Mesenchymal stem cell (in vitro differentiated cells and primary cell): ENCODE measurements at regions not wholly inside any gene's neighbourhood (a gene's known extent, or its start where the extent isn't known, plus 50 kb on each side); places are given as distances from the start of the nearest gene placed in this dataset.

ENCODE experiments used
- DNase-seq: peaks from one replicate; pipeline ENCODE4 v3.0.0-alpha.2; 2013
- H2AFZ ChIP-seq: one replicate; pipeline ENCODE4 v1.6.1; 2013; ENCODE audit warnings: low read depth, mild to moderate bottlenecking, control low read depth, inconsistent platforms, low read length, moderate library complexity
- H2AK5ac ChIP-seq: 2 replicates; pipeline ENCODE4 v1.6.1; 2013; ENCODE audit warnings: low read length, moderate library complexity, mild to moderate bottlenecking, inconsistent platforms; ENCODE audit not compliant: severe bottlenecking
- H2BK120ac ChIP-seq: one replicate; pipeline ENCODE4 v1.6.1; 2013; ENCODE audit warnings: low read depth, mild to moderate bottlenecking, inconsistent platforms, low read length, moderate library complexity
- H2BK12ac ChIP-seq, 2 experiments: one replicate each; pipeline ENCODE4 v1.6.1; 2013; ENCODE audit warnings: inconsistent platforms in 2 of 2, low read length in 2 of 2, mild to moderate bottlenecking in 2 of 2, moderate library complexity in 2 of 2, control low read depth in 1 of 2
- H2BK15ac ChIP-seq: one replicate; pipeline ENCODE4 v1.6.1; 2013; ENCODE audit warnings: mild to moderate bottlenecking, low read depth, inconsistent platforms; ENCODE audit not compliant: poor library complexity, severe bottlenecking
- H2BK5ac ChIP-seq: 2 replicates; pipeline ENCODE4 v1.6.1; 2013; ENCODE audit warnings: low read depth, mild to moderate bottlenecking, low read length, control low read depth, inconsistent platforms; ENCODE audit not compliant: poor library complexity, severe bottlenecking
- H3K14ac ChIP-seq, 2 experiments: one replicate each; pipeline ENCODE4 v1.6.1; 2013; ENCODE audit warnings: inconsistent platforms in 2 of 2, low read length in 2 of 2, control low read depth in 1 of 2, mild to moderate bottlenecking in 1 of 2, moderate library complexity in 1 of 2
- H3K18ac ChIP-seq, 2 experiments: one replicate each; pipeline ENCODE4 v1.6.1; 2013; ENCODE audit warnings: inconsistent platforms in 2 of 2, low read length in 2 of 2, control low read depth in 1 of 2, low read depth in 1 of 2, mild to moderate bottlenecking in 1 of 2
- H3K23ac ChIP-seq, 2 experiments: one replicate each; pipeline ENCODE4 v1.6.1; 2013; ENCODE audit warnings: inconsistent platforms in 2 of 2, low read length in 2 of 2, mild to moderate bottlenecking in 2 of 2, moderate library complexity in 2 of 2, control low read depth in 1 of 2
- H3K27ac ChIP-seq: 2 replicates; pipeline ENCODE4 v1.5.1; 2013; ENCODE audit warnings: mild to moderate bottlenecking, moderate library complexity, low read length, control low read depth, inconsistent platforms; ENCODE audit not compliant: poor library complexity, severe bottlenecking
- H3K27me3 ChIP-seq, 2 experiments: 2 replicates each; pipeline versions ENCODE4 v1.6.1 to v1.7.0; 2013; ENCODE audit warnings: low read length in 2 of 2, mild to moderate bottlenecking in 2 of 2, moderate library complexity in 2 of 2, control low read depth in 1 of 2, inconsistent platforms in 1 of 2; ENCODE audit not compliant: control insufficient read depth in 1 of 2, insufficient read depth in 1 of 2
- H3K36me3 ChIP-seq, 2 experiments: 2 replicates each; pipeline versions ENCODE4 v1.6.1 to v1.7.0; 2013; ENCODE audit warnings: low read length in 2 of 2, control low read depth in 1 of 2, inconsistent platforms in 1 of 2, low read depth in 1 of 2, mild to moderate bottlenecking in 1 of 2; ENCODE audit not compliant: insufficient read depth in 2 of 2, control insufficient read depth in 1 of 2
- H3K4ac ChIP-seq, 2 experiments: one replicate each; pipeline ENCODE4 v1.6.1; 2013; ENCODE audit warnings: inconsistent platforms in 2 of 2, low read length in 2 of 2, mild to moderate bottlenecking in 2 of 2, moderate library complexity in 2 of 2, control low read depth in 1 of 2, low read depth in 1 of 2
- H3K4me1 ChIP-seq: 2 replicates; pipeline ENCODE4 v1.6.1; 2013; ENCODE audit warnings: low read depth, low read length, control low read depth; ENCODE audit not compliant: control insufficient read depth, insufficient read depth
- H3K4me2 ChIP-seq: 2 replicates; pipeline ENCODE4 v1.6.1; 2013; ENCODE audit warnings: low read length, mild to moderate bottlenecking, inconsistent platforms; ENCODE audit not compliant: poor library complexity, severe bottlenecking
- H3K4me3 ChIP-seq, 2 experiments: 2 replicates each; pipeline versions ENCODE4 v1.5.1 to v1.7.0; 2013; ENCODE audit warnings: low read length in 2 of 2, mild to moderate bottlenecking in 2 of 2, control low read depth in 1 of 2, low read depth in 1 of 2; ENCODE audit not compliant: insufficient read depth in 1 of 2
- H3K79me1 ChIP-seq: replicated peaks from 2 replicates; pipeline ENCODE4 v1.6.1; 2013; ENCODE audit warnings: mild to moderate bottlenecking, control low read depth, low read length, inconsistent platforms; ENCODE audit not compliant: poor library complexity, severe bottlenecking
- H3K9ac ChIP-seq: 2 replicates; pipeline ENCODE4 v1.7.0; 2013; ENCODE audit warnings: mild to moderate bottlenecking, low read length, moderate library complexity
- H3K9me3 ChIP-seq: 2 replicates; pipeline ENCODE4 v1.7.0; 2013; ENCODE audit warnings: mild to moderate bottlenecking, low read length; ENCODE audit not compliant: control insufficient read depth
- H4K8ac ChIP-seq: one replicate; pipeline ENCODE4 v1.6.1; 2013; ENCODE audit warnings: inconsistent platforms, mild to moderate bottlenecking, low read length, moderate library complexity
- H4K91ac ChIP-seq: one replicate; pipeline ENCODE4 v1.6.1; 2013; ENCODE audit warnings: mild to moderate bottlenecking, low read length, inconsistent platforms
- WGBS: methylation state at CpG from one replicate; pipeline ENCODE4 v1.1.7; 2013; ENCODE audit warnings: mixed read lengths; 5-methylcytosine and 5-hydroxymethylcytosine counted together

- H4K8ac ChIP-seq: no peak overlapping the region
- DNase-seq: no peak
- no peak overlapping the region for H3K27ac ChIP-seq
- no peaks in the 10 kb centered on the region for H3K79me1 ChIP-seq
- H3K36me3 ChIP-seq: no peaks in the 10 kb centered on the region
- no peak overlapping the region for H4K91ac ChIP-seq
- no peak overlapping the region for H3K18ac ChIP-seq
- no peak overlapping the region for H2BK5ac ChIP-seq
- no peaks in the 10 kb centered on the region for H3K9me3 ChIP-seq
- H3K14ac ChIP-seq: no peak overlapping the region
- no peak overlapping the region for H3K4me2 ChIP-seq
- peaks cover 8% of the 10 kb centered on the region for H3K4me1 ChIP-seq
- no peak overlapping the region for H3K9ac ChIP-seq
- no peak overlapping the region for H2BK15ac ChIP-seq
- no peak overlapping the region for H3K23ac ChIP-seq
- no peak overlapping the region for H3K4ac ChIP-seq
- no peak overlapping the region for H2BK120ac ChIP-seq
- H2BK12ac ChIP-seq: no peak overlapping the region
- no peak overlapping the region for H3K4me3 ChIP-seq
- 98% methylated on average over 3 of the region's 5 CpGs for WGBS
- peaks cover 0 to 3% of the 10 kb centered on the region in 2 experiments for H3K27me3 ChIP-seq
- H2AK5ac ChIP-seq: no peak overlapping the region
- no peak overlapping the region for H2AFZ ChIP-seq
Measured at GRCh38 chr13:50677258-50677657, 166.2 kb downstream of the DLEU7 start.

GRCh38 chr13:50677687-50678463 lies 165.6 kb downstream of the DLEU7 start:
- WGBS: 91% methylated on average over 10 of the region's 10 CpGs
- Histone ChIP-seq H3K27me3 (peaks cover 0 to under 1% of the 10 kb centered on the region in 2 experiments), H2BK120ac (no peak overlapping the region), H3K23ac (no peak overlapping the region), H3K9me3 (no peaks in the 10 kb centered on the region), H2AFZ (no peak overlapping the region), H3K36me3 (no peaks in the 10 kb centered on the region), H3K4me2 (no peak overlapping the region), H4K8ac (no peak overlapping the region), H3K4ac (no peak overlapping the region), H3K27ac (no peak overlapping the region), H2AK5ac (peak overlapping the region; percentile 69), H2BK15ac (no peak overlapping the region), H3K4me1 (peaks cover 8% of the 10 kb centered on the region), H3K9ac (peak overlapping the region; percentile 11), H2BK12ac (no peak overlapping the region), H3K18ac (no peak overlapping the region), H3K79me1 (no peaks in the 10 kb centered on the region), H3K14ac (no peak overlapping the region), H2BK5ac (no peak overlapping the region), H3K4me3 (no peak overlapping the region), H4K91ac (peak overlapping the region; percentile 55)
- DNase-seq: no peak

- H3K4me3 ChIP-seq: no peak overlapping the region
- no peak overlapping the region for H2BK15ac ChIP-seq
- no peak overlapping the region for H2BK5ac ChIP-seq
- H3K18ac ChIP-seq: peak overlapping the region in 1 of 2 experiments; percentile 46
- peak; percentile 60 for DNase-seq
- no peak overlapping the region for H3K4me2 ChIP-seq
- no peak overlapping the region for H3K14ac ChIP-seq
- no peak overlapping the region for H4K91ac ChIP-seq
- H4K8ac ChIP-seq: no peak overlapping the region
- peak overlapping the region; percentile 11 for H3K9ac ChIP-seq
- 92% methylated on average over 6 of the region's 6 CpGs for WGBS
- no peaks in the 10 kb centered on the region for H3K36me3 ChIP-seq
- peak overlapping the region; percentile 35 for H2AK5ac ChIP-seq
- no peaks in the 10 kb centered on the region for H3K9me3 ChIP-seq
- H3K23ac ChIP-seq: no peak overlapping the region
- no peak overlapping the region for H3K27ac ChIP-seq
- peaks cover 8% of the 10 kb centered on the region for H3K4me1 ChIP-seq
- no peak overlapping the region for H2BK120ac ChIP-seq
- H3K79me1 ChIP-seq: no peaks in the 10 kb centered on the region
- H3K4ac ChIP-seq: no peak overlapping the region
- H3K27me3 ChIP-seq: no peaks in the 10 kb centered on the region
- H2BK12ac ChIP-seq: no peak overlapping the region
- no peak overlapping the region for H2AFZ ChIP-seq
Measured at GRCh38 chr13:50678464-50679162, 164.9 kb downstream of the DLEU7 start.

GRCh38 chr13:50679321-50679720 lies 164.2 kb downstream of the DLEU7 start:
- H3K9ac ChIP-seq: no peak overlapping the region
- no peak overlapping the region for H3K4me3 ChIP-seq
- H2BK15ac ChIP-seq: no peak overlapping the region
- no peak for DNase-seq
- H3K4me1 ChIP-seq: peaks cover 8% of the 10 kb centered on the region
- H2AFZ ChIP-seq: no peak overlapping the region
- H3K27ac ChIP-seq: no peak overlapping the region
- no peak overlapping the region for H2AK5ac ChIP-seq
- H3K18ac ChIP-seq: no peak overlapping the region
- H3K36me3 ChIP-seq: no peaks in the 10 kb centered on the region
- no peak overlapping the region for H3K4me2 ChIP-seq
- no peaks in the 10 kb centered on the region for H3K79me1 ChIP-seq
- no peak overlapping the region for H3K4ac ChIP-seq
- no peaks in the 10 kb centered on the region for H3K9me3 ChIP-seq
- no peak overlapping the region for H2BK12ac ChIP-seq
- no peaks in the 10 kb centered on the region for H3K27me3 ChIP-seq
- no peak overlapping the region for H3K23ac ChIP-seq
- no peak overlapping the region for H2BK5ac ChIP-seq
- no peak overlapping the region for H2BK120ac ChIP-seq
- no peak overlapping the region for H4K91ac ChIP-seq
- no peak overlapping the region for H3K14ac ChIP-seq
- no peak overlapping the region for H4K8ac ChIP-seq
